Tibial nerve (tissue), 3 donors: ENCODE measurements at regions not wholly inside any gene's neighbourhood (a gene's known extent, or its start where the extent isn't known, plus 50 kb on each side); places are given as distances from the start of the nearest gene placed in this dataset.

ENCODE experiments used
- CTCF ChIP-seq, 5 experiments: fragments of 200-600 bp in 3 of 5; fragments of 450-650 bp in 2 of 5; sonication (generic) in 3 of 5; IDR thresholded peaks; one replicate each; pipeline ENCODE4 v1.5.1; 2016 to 2019; ENCODE audit warnings: antibody characterized with exemption in 5 of 5, mild to moderate bottlenecking in 3 of 5, moderate library complexity in 2 of 5
- POLR2A ChIP-seq, 2 donors: fragments of 450-650 bp; IDR thresholded peaks; one replicate each; pipeline ENCODE4 v1.6.1; 2017; ENCODE audit warnings: antibody characterized with exemption in 2 of 2, mild to moderate bottlenecking in 2 of 2, moderate library complexity in 2 of 2

GRCh38 chr6:81128671-81129070 lies 623.8 kb downstream of the TENT5A start:
- no peak for TF ChIP-seq POLR2A (IDR thresholded peaks at IDR 0.05)
- no peak for TF ChIP-seq CTCF (IDR thresholded peaks at IDR 0.05)
